ENCODE measurements at regions not wholly inside any gene's neighbourhood (a gene's known extent, or its start where the extent isn't known, plus 50 kb on each side); places are given as distances from the start of the nearest gene placed in this dataset.

DNA sequence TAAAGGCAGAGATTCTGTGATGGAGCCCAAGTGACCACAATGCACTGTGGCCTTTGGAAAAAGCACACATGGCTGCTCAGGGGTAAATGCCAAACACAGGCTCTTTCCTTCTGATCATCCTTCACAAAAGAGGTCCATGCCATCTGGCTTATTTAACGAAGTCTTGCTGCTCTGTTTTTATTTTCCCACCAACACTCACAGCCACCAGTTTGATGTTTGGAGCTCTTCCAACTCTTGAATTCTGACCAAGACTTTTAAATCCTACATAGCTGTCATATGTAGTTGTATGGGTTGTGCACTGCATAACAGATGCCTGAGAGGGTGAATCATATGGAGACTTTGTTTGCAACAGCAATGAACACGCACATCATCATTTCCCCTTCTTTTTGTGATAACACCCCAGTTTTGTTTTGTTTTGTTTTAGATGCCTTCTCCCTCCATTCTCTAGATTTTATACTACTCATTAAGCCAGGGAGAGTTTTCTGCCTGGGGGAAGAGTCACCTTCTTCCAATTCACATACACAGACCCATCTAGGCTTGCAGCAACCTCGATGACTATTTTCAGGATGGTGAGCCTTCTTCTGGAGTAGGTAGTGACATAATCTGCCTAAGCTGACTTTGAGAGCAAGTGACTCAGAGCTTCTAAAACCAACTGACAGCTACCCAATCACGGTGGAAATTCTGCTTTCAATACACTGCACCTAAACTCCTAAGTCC is 145.2 kb upstream of the WSCD2 start:
- no peak for DNase-seq

GRCh38 chr12:107984973-107985372 is 144.1 kb upstream of the WSCD2 start:
- DNase-seq, result no peak

DNA sequence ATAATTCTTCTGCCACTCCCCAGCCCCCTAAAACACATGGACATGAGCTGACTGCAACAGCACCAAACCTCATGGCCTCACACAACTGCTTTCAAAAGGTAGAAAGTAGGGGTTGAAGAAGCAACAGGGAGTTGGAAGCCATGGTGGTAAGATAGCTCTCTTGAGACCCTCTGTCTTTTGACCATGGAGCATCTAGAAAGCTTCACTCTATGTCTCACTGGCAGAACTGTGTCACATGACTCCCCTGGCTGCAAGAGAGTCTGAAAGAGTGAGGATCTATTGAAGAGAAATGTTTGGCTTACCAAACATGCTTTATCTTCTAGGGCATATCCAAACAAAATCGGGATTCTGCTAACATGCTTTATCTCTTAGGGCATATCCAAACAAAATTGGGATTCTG is 142.9 kb upstream of the WSCD2 start:
- DNase-seq, result no peak

DNA sequence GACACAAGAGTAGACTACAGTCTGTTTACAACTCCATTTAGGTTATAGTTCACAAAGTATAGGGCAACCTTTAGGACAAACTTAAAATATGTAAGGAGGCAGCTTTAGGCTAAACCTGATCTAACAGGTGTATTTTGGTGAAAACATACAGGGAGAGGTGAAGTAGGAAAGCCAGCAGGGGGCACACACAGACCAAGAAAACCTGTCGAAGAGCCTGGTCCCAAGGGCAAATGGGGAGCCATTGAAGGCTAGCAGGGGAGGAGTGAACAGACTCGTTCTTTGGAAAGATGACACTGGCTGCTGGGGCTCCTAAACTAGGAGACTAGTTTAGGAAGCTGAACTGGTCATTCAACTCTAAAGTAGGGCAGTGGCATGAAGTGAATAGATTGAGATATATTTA is 138.8 kb upstream of the WSCD2 start:
- DNase-seq, result no peak

DNA sequence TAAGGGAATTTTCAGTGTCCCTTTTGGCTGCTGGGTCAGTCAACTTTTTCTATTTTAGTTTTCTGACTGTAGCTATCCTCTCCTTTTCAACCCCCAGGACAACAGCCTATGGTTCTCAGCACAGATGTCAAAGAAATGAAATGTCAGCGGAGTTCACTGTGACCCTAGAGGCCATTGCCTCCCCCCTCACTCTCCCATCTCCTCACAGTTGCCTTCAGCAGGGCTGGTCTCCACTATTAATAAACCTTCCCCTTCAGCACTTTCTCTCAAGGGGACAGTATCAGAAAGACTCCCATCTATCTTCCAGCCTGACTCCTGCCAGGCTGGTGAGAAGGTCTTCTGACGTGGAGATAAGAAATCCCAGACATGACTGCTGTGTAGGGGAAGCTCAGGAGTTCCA is 137.1 kb upstream of the WSCD2 start:
- no peak for DNase-seq

DNA sequence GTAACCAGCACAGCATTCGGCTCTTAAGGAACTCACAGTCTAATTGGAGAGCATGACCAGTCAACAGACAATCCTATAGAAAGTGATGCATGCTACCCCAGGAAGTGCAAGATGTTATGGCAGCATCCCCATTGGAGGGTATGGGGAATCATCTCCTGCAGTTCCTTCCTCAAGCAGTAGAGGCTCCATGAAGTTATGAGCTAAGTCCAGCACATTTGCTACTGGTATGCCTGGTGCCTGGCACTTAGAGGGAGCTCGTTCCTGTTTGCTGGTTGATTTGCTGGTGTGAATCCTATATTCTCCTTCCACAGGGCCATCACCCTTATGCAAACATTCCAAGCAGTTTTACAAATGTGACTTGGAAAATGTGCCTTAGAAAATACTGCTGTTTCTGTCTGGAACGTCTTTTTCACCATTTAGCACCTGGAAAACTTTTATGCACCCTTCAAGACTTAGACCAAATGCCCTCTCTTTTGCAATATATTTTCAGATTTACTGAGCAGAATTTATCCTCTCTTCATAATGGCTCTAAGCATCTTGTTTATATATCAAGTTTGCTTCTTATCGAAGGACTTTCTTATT is 136.1 kb upstream of the WSCD2 start:
- DNase-seq, result no peak

DNA sequence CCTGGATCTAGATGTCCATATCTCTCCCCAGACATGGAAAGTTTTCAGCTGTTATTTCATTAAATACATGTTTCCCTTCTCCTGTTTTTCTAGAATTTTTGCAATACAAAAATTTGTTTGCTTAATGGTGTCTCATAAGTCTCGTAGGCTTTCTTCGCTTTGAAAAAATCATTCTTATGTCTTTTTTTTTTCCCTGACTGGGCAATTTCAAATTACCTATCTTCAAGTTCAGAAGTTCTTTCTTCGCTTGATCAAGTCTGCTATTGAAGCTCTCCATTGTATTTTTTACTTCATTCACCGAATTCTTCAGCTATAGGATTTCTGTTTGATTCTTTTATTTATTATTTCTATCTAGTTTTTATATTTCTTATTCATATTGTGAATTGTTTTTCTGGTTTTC is 130.2 kb upstream of the WSCD2 start:
- no peak for DNase-seq

DNA sequence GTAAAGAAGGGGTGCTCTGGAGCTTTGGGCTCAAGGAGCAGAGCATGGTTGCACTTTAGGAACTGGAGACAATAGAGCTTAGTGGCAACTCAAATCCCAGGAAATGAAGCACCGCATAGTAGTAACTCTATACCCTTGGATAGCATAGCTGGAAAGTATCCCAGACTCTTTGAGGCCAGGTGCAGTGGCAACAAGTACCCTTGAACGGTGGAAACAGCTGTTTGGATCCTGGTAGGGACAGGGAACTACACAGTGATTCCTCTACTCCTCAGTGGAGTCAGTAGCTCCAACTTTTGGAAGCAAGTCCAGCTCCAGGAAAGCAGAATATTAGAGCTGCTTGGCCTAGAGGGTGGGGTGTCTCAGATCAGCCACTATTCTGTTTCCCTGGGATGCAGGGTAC is 129.0 kb upstream of the WSCD2 start:
- no peak for DNase-seq

DNA sequence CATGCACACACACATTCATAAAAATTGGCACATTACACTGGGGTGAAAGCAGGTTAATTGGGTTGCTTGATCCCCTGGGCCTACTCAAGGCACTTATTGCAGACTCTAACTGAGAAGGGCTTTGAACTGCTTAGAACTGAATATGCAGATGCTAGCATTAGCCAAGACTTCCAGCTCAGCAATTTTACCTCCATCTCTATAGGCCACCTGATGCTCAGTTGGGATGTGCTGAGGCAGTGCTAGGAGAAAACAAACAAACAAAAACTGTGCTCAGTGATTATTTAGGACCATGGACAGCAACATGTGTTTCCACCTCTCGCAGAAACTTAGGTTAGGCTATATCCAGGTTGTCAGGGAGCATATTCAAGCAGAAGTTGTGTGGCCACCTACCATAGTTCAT is 124.8 kb upstream of the WSCD2 start:
- no peak for DNase-seq

DNA sequence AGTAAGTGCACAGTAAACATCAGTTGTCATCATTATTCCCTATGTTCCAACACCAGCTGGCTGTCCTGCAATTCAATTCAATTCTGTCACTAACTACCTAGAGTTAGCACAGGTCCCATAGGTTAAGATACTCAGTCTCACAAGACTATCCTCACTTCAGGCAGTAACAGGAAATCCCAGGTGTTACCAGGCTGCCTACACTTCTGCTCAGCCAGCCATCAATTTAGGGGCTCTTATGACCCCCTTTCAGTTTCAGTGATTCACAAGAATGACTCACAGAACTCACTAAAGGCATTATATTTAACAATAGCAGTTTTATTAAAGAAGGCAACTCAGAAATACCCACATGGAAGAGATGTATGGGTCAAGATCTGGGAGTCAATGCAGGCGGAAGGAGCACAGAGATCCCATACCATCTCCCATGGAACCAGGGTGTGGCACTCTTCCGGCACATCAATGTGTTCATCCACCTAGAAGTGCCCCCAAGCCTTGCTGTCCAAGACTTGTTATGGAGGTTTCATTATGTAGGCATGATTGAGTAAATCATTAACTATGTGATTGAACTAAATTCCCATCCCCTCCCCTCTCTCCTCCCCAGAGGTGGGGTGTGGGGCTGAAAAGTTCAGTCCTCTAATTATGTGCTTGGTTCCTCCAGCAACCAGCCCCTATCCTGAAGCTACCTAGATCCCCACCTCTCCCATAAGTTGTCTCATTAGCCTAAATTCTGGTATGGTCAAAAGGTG is 120.8 kb upstream of the WSCD2 start:
- DNase-seq, result no peak

DNA sequence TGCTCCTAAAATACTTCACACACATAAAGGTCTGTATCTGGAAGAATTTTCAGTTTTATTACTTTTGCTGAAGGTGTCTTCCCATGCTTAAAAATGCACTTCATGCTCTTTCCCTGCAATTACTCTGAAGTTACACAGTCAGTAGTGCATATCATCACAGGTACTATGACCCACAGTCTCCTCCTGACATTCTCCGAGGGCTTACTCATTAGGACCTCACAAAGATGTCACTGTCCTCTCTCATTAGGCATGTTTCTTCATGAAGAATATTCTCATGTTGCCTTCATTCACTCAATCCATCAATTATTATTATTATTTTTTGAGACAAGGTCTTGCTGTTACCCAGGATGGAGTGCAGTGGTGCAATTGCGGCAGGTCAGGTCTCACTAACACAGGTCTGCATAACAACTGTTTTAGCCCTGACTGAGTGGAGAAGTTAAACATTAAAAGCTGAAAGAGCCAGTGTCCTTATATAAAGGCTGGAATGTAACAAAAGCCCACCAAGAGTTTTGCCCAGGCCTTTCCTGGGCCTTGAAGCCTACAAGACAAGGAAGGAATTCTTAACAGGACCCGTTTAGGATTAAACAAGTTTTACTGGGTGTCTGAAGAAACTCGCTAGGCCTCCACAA is 119.5 kb upstream of the WSCD2 start:
- DNase-seq, result no peak

DNA sequence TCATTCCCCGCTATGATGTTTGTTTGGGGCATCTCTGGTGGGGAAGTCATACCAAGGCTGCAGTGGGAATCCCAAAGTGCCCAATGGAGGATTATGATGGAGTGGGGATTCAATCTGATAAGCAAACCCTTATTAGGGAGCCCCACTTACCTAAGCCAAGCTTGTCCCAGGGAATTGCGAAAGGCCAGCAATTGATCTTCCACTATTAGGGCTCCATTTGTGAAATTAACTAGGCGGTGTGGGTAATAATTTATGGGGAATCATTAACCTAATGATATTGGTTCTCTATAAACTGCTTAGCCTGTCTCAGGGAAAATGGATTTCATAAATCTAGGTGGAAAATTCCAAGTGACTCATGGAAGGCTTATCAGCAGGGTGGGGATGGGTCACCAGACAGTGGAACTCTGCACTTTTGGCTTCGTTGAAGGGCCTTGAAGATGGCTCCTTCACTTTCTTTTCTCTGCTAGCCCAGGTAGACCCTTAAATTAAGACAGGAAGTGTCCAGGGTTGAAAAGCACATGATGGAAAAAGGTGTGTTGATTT is 113.0 kb upstream of the WSCD2 start:
- DNase-seq, result no peak

GRCh38 chr12:108017472-108018057 is 111.5 kb upstream of the WSCD2 start:
- DNase-seq, result peak; percentile 5

DNA sequence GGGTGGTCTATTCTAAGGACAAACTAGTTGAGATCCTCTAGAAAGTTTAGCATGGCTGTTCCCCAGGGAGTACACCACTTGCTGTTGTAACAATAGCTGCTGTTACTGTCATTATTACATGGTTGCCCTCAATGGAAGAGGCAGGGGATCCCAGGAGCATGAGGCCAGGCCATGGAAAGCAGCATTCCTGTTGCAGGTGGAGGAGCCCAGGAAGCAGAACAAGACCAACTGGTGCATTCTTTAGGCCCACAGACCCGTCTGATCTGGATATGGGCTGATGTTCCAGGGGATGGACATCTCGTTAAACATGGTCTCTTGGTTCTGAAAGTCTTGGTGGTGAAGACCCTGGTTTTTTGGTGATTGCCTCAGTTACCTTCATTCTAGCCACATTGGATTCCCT is 109.2 kb upstream of the WSCD2 start:
- no peak for DNase-seq

- DNase-seq, result no peak
These were observed 107.9 kb upstream of the WSCD2 start for GRCh38 chr12:108021141-108021540.

DNA sequence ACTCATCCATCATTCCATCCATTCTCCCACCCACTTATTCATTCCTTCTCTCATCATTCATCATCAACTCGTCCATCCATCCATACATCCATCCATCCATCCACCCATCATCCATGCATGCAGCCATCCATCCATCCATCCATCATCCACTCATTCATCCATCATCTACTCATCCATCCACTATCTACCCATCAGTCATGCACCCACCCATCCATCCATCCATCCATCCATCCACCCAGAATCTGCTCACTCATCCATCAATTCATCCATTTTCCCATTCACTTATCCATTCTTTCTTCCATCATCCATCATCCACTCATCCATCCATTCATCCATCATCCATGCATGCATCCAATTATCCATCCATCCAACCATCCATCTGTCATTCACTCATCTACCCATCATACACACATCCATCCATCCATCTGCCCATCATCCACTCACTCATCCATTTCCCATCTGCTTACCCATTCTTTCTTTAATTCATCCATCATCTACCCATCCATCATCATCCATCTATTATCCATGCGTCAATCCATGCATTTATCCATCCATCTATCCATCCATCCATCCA is 107.1 kb upstream of the WSCD2 start:
- no peak for DNase-seq

GRCh38 chr12:108029051-108029835 is 99.8 kb upstream of the WSCD2 start:
- no peak for DNase-seq

DNA sequence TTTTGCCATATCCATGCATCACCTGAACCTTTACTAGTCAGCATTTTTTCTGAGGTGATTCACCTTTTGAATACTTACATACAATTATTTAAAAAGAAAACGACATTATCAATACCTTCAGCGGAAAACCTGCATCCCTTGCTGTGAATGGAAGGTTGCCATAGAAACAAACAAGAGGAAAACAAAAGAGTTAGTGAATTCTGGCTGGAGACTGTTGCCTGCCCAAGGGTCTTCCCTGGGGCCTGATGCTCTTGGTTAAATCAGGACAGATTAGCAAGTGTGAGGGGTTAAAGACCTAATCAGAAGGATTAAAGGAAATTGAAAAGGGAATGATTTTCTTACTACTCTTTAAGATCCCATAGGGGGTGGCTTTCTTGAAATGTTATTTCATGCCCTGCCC is 96.0 kb upstream of the WSCD2 start:
- DNase-seq, result no peak

GRCh38 chr12:108035372-108035771 is 93.7 kb upstream of the WSCD2 start:
- DNase-seq, result no peak

DNA sequence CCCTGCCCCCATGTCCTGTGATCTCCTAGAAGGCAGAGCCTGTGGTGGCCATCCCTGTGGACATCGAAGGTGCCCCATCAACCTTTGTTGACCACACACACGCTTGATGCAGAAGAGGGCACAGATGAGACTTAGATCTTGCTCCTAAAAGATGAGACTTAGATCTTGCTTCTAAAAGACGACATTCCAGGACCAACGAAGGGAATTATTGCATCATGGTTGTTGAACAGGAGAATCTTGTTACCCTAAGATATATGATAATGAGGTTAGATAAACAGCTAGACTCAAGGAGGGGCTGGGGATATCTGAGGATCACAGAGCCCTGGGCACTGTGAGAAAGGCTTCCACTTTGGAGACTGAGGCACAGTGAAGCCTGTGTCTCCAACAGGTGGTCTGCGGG is 91.1 kb upstream of the WSCD2 start:
- no peak for DNase-seq

GRCh38 chr12:108039794-108040193 is 89.3 kb upstream of the WSCD2 start:
- no peak for DNase-seq

GRCh38 chr12:108040947-108041346 is 88.1 kb upstream of the WSCD2 start:
- no peak for DNase-seq

All from midbrain (tissue), 1 donor.